Suprapubic skin (tissue), 4 donors: ENCODE measurements at regions not wholly inside any gene's neighbourhood (a gene's known extent, or its start where the extent isn't known, plus 50 kb on each side); places are given as distances from the start of the nearest gene placed in this dataset.

Experiments
- DNase-seq, 2 donors: peaks; one replicate each; pipeline ENCODE4 v3.0.0-alpha.2; 2019; ENCODE audit warnings: low spot score in 2 of 2
- H3K27ac ChIP-seq: fragments of 200-600 bp; sonication (generic); one replicate; pipeline ENCODE4 v1.5.1; 2019
- H3K27me3 ChIP-seq: fragments of 200-600 bp; sonication (generic); one replicate; pipeline ENCODE4 v1.5.1; 2019
- H3K36me3 ChIP-seq: fragments of 200-600 bp; sonication (generic); one replicate; pipeline ENCODE4 v1.5.1; 2019
- H3K4me1 ChIP-seq: fragments of 200-600 bp; sonication (generic); one replicate; pipeline ENCODE4 v1.5.1; 2019
- H3K4me3 ChIP-seq: fragments of 200-600 bp; sonication (generic); one replicate; pipeline ENCODE4 v1.5.1; 2019; ENCODE audit warnings: mild to moderate bottlenecking
- H3K9me3 ChIP-seq: fragments of 200-600 bp; sonication (generic); one replicate; pipeline ENCODE4 v1.5.1; 2019
- CTCF ChIP-seq, 2 donors: fragments of 200-600 bp in 1 of 2; fragments of 450-650 bp in 1 of 2; sonication (generic) in 1 of 2; IDR thresholded peaks; one replicate each; pipeline ENCODE4 v1.5.1; 2016 to 2019; ENCODE audit warnings: antibody characterized with exemption in 2 of 2, mild to moderate bottlenecking in 1 of 2, moderate library complexity in 1 of 2
- EP300 ChIP-seq: sonication (generic); formaldehyde crosslinking; IDR thresholded peaks from one replicate; pipeline ENCODE4 v1.6.1; 2017; ENCODE audit warnings: antibody characterized with exemption
- POLR2A ChIP-seq, 2 donors: fragments of 450-650 bp; IDR thresholded peaks; one replicate each; pipeline ENCODE4 v1.6.1; 2017; ENCODE audit warnings: antibody characterized with exemption in 2 of 2, mild to moderate bottlenecking in 2 of 2, moderate library complexity in 2 of 2
- POLR2AphosphoS5 ChIP-seq, 3 donors: sonication (generic); formaldehyde crosslinking; IDR thresholded peaks; one replicate each; pipeline ENCODE4 v1.6.1; 2017; ENCODE audit warnings: antibody characterized with exemption in 3 of 3
- WGBS: methylation state at CpG from one replicate; pipeline ENCODE4 v1.1.5; 2018; 5-methylcytosine and 5-hydroxymethylcytosine counted together

- Histone ChIP-seq H3K4me3 (no peak overlapping the region), H3K36me3 (no peaks in the 10 kb centered on the region), H3K27ac (no peak overlapping the region), H3K4me1 (peaks cover 24% of the 10 kb centered on the region), H3K27me3 (no peaks in the 10 kb centered on the region), H3K9me3 (no peaks in the 10 kb centered on the region)
- 57% methylated on average over 3 of the region's 3 CpGs for WGBS
- DNase-seq = no peak
- TF ChIP-seq POLR2AphosphoS5 (IDR thresholded peaks at IDR 0.05) (no peak), POLR2A (IDR thresholded peaks at IDR 0.05) (no peak), EP300 (no peak), CTCF (IDR thresholded peaks at IDR 0.05) (no peak)
These were observed 78.5 kb upstream of the STK17B start for GRCh38 chr2:196249860-196250259.

GRCh38 chr2:196251132-196251531 is 79.8 kb upstream of the STK17B start:
- WGBS = 99% methylated on average over 3 of the region's 3 CpGs
- no peak for TF ChIP-seq POLR2AphosphoS5 (IDR thresholded peaks at IDR 0.05)
- no peak for TF ChIP-seq POLR2A (IDR thresholded peaks at IDR 0.05)
- TF ChIP-seq CTCF (IDR thresholded peaks at IDR 0.05) = no peak
- no peak for TF ChIP-seq EP300
- H3K27me3 ChIP-seq = no peaks in the 10 kb centered on the region
- no peaks in the 10 kb centered on the region for H3K36me3 ChIP-seq
- no peaks in the 10 kb centered on the region for H3K9me3 ChIP-seq
- no peak overlapping the region for H3K27ac ChIP-seq
- DNase-seq = no peak
- H3K4me3 ChIP-seq = no peak overlapping the region
- H3K4me1 ChIP-seq = peaks cover 11% of the 10 kb centered on the region

GRCh38 chr2:196252408-196253115 is 81.2 kb upstream of the STK17B start:
- H3K36me3 ChIP-seq = no peaks in the 10 kb centered on the region
- H3K27ac ChIP-seq = no peak overlapping the region
- H3K4me3 ChIP-seq = no peak overlapping the region
- TF ChIP-seq POLR2AphosphoS5 (IDR thresholded peaks at IDR 0.05) (no peak), POLR2A (IDR thresholded peaks at IDR 0.05) (no peak), CTCF (IDR thresholded peaks at IDR 0.05) (no peak), EP300 (no peak)
- H3K4me1 ChIP-seq = peaks cover 2% of the 10 kb centered on the region
- no peaks in the 10 kb centered on the region for H3K27me3 ChIP-seq
- no peaks in the 10 kb centered on the region for H3K9me3 ChIP-seq
- DNase-seq = no peak
- 90% methylated on average over 1 of the region's 1 CpG for WGBS

- no peak overlapping the region for H3K27ac ChIP-seq
- H3K36me3 ChIP-seq = no peaks in the 10 kb centered on the region
- no peaks in the 10 kb centered on the region for H3K4me1 ChIP-seq
- TF ChIP-seq POLR2AphosphoS5 (IDR thresholded peaks at IDR 0.05) = no peak
- TF ChIP-seq CTCF (IDR thresholded peaks at IDR 0.05) = no peak
- no peak for TF ChIP-seq POLR2A (IDR thresholded peaks at IDR 0.05)
- TF ChIP-seq EP300 = no peak
- H3K9me3 ChIP-seq = no peaks in the 10 kb centered on the region
- H3K4me3 ChIP-seq = no peak overlapping the region
- DNase-seq = no peak
- no peaks in the 10 kb centered on the region for H3K27me3 ChIP-seq
These were observed 81.7 kb upstream of the STK17B start for GRCh38 chr2:196253116-196253480.

GRCh38 chr2:196256585-196256984 is 85.2 kb upstream of the STK17B start:
- DNase-seq = no peak
- no peak overlapping the region for H3K27ac ChIP-seq
- H3K9me3 ChIP-seq = no peaks in the 10 kb centered on the region

More at GRCh38 chr2:196256585-196256984, 85.2 kb upstream of the STK17B start:
- Histone ChIP-seq H3K4me1 (peaks cover 3% of the 10 kb centered on the region), H3K4me3 (no peak overlapping the region), H3K27me3 (no peaks in the 10 kb centered on the region), H3K36me3 (no peaks in the 10 kb centered on the region)
- TF ChIP-seq EP300 (no peak), POLR2AphosphoS5 (IDR thresholded peaks at IDR 0.05) (no peak), POLR2A (IDR thresholded peaks at IDR 0.05) (no peak), CTCF (IDR thresholded peaks at IDR 0.05) (no peak)
- 83% methylated on average over 1 of the region's 1 CpG for WGBS
